ENCODE measurements at regions not wholly inside any gene's neighbourhood (a gene's known extent, or its start where the extent isn't known, plus 50 kb on each side); places are given as distances from the start of the nearest gene placed in this dataset.

DNA sequence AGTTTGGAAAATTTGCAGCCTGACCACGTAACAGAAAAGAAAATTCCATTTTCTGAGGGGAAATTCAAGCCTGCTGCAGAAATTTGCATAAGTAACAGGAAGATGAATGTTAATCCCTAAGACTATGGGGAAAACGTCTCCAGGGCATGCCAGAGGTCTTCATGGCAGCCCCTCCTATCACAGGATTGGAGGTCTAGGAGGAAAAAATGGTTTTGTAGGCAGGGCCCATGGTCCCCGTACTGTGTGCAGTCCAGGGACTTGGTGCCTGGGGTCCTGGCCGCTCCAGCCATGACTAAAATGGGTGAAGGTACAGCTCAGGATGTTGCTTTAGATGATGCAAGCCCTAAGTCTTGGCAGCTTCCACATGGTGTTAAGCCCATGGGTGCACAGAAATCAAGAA lies 437.3 kb upstream of the SEMA3A start:
- no peak overlapping the region for H3K4me3 ChIP-seq (replicated peaks in 1 of 2; ENCODE audit: low read depth in 1 of 2, low read length in 2 of 2)

More for the DNA sequence above, 437.3 kb upstream of the SEMA3A start:
- ChIA-PET CTCF (no interaction called here), POLR2A (no interaction called here), RAD21 (ENCODE audit: low non-redundant PET in 1 of 2, low total read pairs in 2 of 2, uncharacterized antibody in 2 of 2, unreplicated experiment in 2 of 2) (no interaction called here)
- Histone ChIP-seq H3K4me1 (ENCODE audit: control insufficient read depth in 1 of 2, insufficient read depth in 2 of 2, low read length in 2 of 2) (no peaks in the 10 kb centered on the region), H3K9me2 (ENCODE audit: insufficient read depth) (no peaks in the 10 kb centered on the region), H4K20me1 (ENCODE audit: insufficient read depth) (no peaks in the 10 kb centered on the region), H2AFZ (ENCODE audit: low read depth, low read length, poor library complexity, severe bottlenecking) (no peak overlapping the region), H3K79me2 (ENCODE audit: insufficient read depth, low read length) (no peaks in the 10 kb centered on the region), H3K9ac (ENCODE audit: low read length) (no peak overlapping the region), H3K9me3 (ENCODE audit: control insufficient read depth in 1 of 2, insufficient read depth in 1 of 2, low read depth in 1 of 2, low read length in 2 of 2) (no peaks in the 10 kb centered on the region; a peak in 2 of 4 replicates), H3K36me3 (ENCODE audit: control insufficient read depth in 1 of 2, insufficient read depth in 2 of 2, low read length in 2 of 2) (no peaks in the 10 kb centered on the region), H3K27me3 (ENCODE audit: insufficient read depth, low read length) (no peaks in the 10 kb centered on the region), H3K27ac (ENCODE audit: low read depth, low read length) (no peak overlapping the region), H3K4me2 (ENCODE audit: low read length) (no peak overlapping the region)
- DNase-seq (ENCODE audit: low read depth, low spot score) (no peak), ATAC-seq (no peak)
- no TSS peak for BruUV-seq (replicated peaks)
- TF ChIP-seq, protein P1, sequence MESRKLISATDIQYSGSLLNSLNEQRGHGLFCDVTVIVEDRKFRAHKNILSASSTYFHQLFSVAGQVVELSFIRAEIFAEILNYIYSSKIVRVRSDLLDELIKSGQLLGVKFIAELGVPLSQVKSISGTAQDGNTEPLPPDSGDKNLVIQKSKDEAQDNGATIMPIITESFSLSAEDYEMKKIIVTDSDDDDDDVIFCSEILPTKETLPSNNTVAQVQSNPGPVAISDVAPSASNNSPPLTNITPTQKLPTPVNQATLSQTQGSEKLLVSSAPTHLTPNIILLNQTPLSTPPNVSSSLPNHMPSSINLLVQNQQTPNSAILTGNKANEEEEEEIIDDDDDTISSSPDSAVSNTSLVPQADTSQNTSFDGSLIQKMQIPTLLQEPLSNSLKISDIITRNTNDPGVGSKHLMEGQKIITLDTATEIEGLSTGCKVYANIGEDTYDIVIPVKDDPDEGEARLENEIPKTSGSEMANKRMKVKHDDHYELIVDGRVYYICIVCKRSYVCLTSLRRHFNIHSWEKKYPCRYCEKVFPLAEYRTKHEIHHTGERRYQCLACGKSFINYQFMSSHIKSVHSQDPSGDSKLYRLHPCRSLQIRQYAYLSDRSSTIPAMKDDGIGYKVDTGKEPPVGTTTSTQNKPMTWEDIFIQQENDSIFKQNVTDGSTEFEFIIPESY (IDR thresholded peaks at IDR 0.05; ENCODE audit: extremely low read depth, insufficient replicate concordance, low read length), result no peak
- TF ChIP-seq RAD21 (IDR thresholded peaks at IDR 0.05; ENCODE audit: low read depth), result no peak
- no peak for TF ChIP-seq ZFX (IDR thresholded peaks at IDR 0.05)
- no peak for TF ChIP-seq SRF (IDR thresholded peaks at IDR 0.05; ENCODE audit: low read depth)
- TF ChIP-seq CBX3 (IDR thresholded peaks at IDR 0.05; ENCODE audit: low read depth), result no peak
- TF ChIP-seq POLR2AphosphoS5 (IDR thresholded peaks at IDR 0.05; ENCODE audit: low read depth, low read length), result no peak
- no peak for TF ChIP-seq FOSL1 (IDR thresholded peaks at IDR 0.05; ENCODE audit: low read depth)
- no peak for TF ChIP-seq CEBPB (IDR thresholded peaks at IDR 0.05; ENCODE audit: low read depth)
- TF ChIP-seq, protein P2, sequence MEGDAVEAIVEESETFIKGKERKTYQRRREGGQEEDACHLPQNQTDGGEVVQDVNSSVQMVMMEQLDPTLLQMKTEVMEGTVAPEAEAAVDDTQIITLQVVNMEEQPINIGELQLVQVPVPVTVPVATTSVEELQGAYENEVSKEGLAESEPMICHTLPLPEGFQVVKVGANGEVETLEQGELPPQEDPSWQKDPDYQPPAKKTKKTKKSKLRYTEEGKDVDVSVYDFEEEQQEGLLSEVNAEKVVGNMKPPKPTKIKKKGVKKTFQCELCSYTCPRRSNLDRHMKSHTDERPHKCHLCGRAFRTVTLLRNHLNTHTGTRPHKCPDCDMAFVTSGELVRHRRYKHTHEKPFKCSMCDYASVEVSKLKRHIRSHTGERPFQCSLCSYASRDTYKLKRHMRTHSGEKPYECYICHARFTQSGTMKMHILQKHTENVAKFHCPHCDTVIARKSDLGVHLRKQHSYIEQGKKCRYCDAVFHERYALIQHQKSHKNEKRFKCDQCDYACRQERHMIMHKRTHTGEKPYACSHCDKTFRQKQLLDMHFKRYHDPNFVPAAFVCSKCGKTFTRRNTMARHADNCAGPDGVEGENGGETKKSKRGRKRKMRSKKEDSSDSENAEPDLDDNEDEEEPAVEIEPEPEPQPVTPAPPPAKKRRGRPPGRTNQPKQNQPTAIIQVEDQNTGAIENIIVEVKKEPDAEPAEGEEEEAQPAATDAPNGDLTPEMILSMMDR (IDR thresholded peaks at IDR 0.05 in 2 of 3, conservative IDR thresholded peaks at IDR 0.05 in 1 of 3; ENCODE audit: borderline replicate concordance in 1 of 3, insufficient read depth in 1 of 3, low read depth in 2 of 3, low read length in 2 of 3), result no peak
- intact Hi-C loops (cut with micrococcal nuclease), result no loop called here

Measured in HCT116 (cell line).